HG03571 (cell line): ENCODE measurements at regions not wholly inside any gene's neighbourhood (a gene's known extent, or its start where the extent isn't known, plus 50 kb on each side); places are given as distances from the start of the nearest gene placed in this dataset.

Experiments used
- ATAC-seq: cut with Tn5 transposase; IDR thresholded peaks from one replicate; pipeline ENCODE4 v1.9.1; 2021; ENCODE audit not compliant: unreplicated experiment

- no peak for ATAC-seq
These were observed 65.8 kb upstream of the CHD1 start for GRCh38 chr5:98994611-98995010.

GRCh38 chr5:98993512-98993911, 64.7 kb upstream of the CHD1 start:
- ATAC-seq: no peak

GRCh38 chr5:98992552-98992951, 63.7 kb upstream of the CHD1 start:
- ATAC-seq: no peak

- no peak for ATAC-seq
These were observed 60.9 kb upstream of the CHD1 start for GRCh38 chr5:98989727-98990126.

GRCh38 chr5:98986587-98986986, 57.8 kb upstream of the CHD1 start:
- ATAC-seq: no peak

- ATAC-seq: no peak
These were observed 54.1 kb upstream of the CHD1 start for GRCh38 chr5:98982880-98983279.
